Upper lobe of left lung (tissue), 4 donors: ENCODE measurements at regions not wholly inside any gene's neighbourhood (a gene's known extent, or its start where the extent isn't known, plus 50 kb on each side); places are given as distances from the start of the nearest gene placed in this dataset.

ENCODE experiments used
- CTCF ChIP-seq, 6 experiments: fragments of 450-650 bp in 4 of 6; fragments of 200-600 bp in 2 of 6; sonication (generic) in 2 of 6; IDR thresholded peaks; one replicate each; pipeline ENCODE4 v1.5.1; 2016 to 2019; ENCODE audit warnings: antibody characterized with exemption in 6 of 6
- EP300 ChIP-seq, 4 donors: sonication (generic); formaldehyde crosslinking; IDR thresholded peaks; one replicate each; pipeline ENCODE4 v1.5.1; 2017; ENCODE audit warnings: antibody characterized with exemption in 4 of 4, control low read depth in 2 of 4
- POLR2A ChIP-seq, 4 donors: fragments of 450-650 bp; IDR thresholded peaks; one replicate each; pipeline ENCODE4 v1.5.1; 2016 to 2017; ENCODE audit warnings: antibody characterized with exemption in 4 of 4, mild to moderate bottlenecking in 2 of 4
- POLR2AphosphoS5 ChIP-seq, 2 donors: sonication (generic); formaldehyde crosslinking; IDR thresholded peaks; one replicate each; pipeline ENCODE4 v1.5.1; 2017; ENCODE audit warnings: antibody characterized with exemption in 2 of 2

GRCh38 chr5:124844371-124844920, 98.0 kb upstream of the ZNF608 start:
- TF ChIP-seq CTCF (IDR thresholded peaks at IDR 0.05) (no peak), POLR2AphosphoS5 (IDR thresholded peaks at IDR 0.05) (no peak), POLR2A (IDR thresholded peaks at IDR 0.05) (no peak), EP300 (IDR thresholded peaks at IDR 0.05) (no peak)
